NCI-H345 treated with DMSO at 0.1 percent for 48 hours (cell line): ENCODE measurements at regions not wholly inside any gene's neighbourhood (a gene's known extent, or its start where the extent isn't known, plus 50 kb on each side); places are given as distances from the start of the nearest gene placed in this dataset.
"Not testable (repeated sequence)": the region's sequence is repeated elsewhere in the genome, so short reads cannot be mapped to it uniquely, and the experiment has no call there.

Source experiments
- DNase-seq: peaks from one replicate; lab custom pipeline; 2025; ENCODE audit not compliant: unreplicated experiment; lab: John Stamatoyannopoulos, UW

DNA sequence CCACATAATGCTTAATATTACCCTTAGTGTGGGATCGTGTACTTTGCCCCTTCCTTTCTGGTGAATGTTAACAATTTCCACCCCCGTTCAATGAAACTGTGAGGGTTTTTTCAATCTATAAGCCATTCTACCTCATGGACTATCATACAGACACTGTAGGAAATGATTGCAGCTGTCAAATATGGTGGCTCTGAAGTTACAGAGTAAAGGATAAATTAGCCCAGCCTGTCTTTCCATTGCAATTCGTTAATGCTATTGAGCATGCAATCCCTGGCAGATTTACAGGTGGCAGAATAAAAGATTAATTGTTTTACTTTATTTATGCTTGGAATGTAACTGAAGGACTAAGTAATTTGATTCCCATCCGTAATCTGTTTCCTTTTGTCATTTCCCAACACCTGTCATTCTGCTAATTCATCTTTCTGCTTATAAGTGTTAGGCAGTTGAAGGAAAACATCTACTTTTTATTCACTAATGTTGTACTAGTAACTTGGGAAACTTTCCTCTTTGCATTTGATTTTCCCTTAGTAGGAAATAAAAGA, 1211.6 kb upstream of the LRRN3 start:
- peak; percentile 73 for DNase-seq

DNA sequence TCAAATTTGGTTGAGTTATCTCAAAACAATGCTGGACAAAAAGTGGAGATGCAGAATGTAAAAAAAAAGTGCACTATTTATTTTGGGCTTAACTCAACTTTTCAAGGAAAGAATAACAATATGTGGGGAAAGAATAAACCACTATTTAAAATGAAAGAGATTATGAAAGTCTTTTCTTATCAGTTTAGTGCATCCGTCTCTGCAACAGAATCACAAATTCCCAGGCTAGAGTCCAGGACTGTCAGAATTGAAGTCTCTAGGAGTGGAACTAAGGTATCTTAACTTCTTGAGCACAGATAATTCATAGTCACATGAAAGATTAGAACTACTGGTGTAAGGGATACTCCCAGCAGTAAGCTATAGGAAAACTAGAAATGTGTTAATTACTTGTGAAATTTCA, 1200.3 kb upstream of the LRRN3 start:
- no peak for DNase-seq

DNA sequence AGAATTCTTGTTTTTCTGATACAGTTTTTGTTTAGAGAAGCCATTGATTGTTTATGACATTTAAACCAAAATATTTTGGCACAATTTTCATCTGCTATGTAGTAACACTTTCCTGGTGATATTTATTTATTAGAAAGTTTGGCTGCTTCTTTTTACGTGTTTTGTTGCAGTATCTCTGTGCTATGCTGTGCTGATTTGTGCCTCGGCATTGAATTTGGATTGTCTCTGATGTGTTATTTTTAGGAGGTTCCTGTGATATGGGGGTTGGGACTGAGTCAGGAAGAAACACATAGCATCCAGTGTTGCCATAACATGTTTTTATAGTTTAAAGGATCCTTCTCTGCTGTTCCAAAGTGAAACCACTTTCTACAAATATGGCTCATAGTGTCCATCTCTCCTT, 1197.7 kb upstream of the LRRN3 start:
- DNase-seq, result no peak

DNA sequence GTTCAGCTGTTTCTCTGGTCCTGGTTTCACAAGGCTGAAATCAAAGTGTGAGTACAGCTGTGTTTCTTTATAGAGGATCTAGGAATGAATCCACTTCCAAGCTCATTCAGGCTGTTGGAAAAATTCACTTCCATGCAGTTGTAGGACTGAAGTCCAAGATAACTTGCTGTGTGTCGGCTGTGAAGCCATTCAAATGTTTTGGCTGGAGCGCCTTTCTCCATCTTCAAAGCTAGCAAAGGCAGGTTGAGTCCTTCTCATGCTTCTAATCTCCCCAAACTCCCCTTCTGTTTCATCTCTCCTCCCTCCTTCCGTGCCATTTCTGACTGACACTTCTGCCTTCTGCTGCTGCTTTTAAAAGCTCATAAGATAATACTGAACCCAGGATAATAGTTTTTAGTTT, 1195.4 kb upstream of the LRRN3 start:
- no peak for DNase-seq

DNA sequence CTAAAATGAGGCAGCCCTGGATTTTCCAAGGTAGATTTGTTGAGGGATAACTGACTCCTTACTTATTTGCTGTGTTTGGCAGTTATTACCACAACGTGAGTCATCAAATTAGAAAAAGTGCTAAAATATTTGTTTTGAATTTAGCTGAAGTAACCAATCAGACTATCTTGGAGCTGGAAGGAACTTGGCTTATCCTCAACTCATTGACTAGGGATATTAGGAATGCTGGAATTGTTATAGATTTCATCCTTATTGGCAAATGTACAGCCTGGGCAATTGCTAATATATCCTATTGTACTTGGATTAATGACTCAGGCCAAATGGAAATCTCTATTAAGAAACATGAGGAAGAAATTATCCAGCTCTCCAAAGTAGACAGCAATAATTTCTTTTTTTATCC, 1189.0 kb upstream of the LRRN3 start:
- no peak for DNase-seq

DNA sequence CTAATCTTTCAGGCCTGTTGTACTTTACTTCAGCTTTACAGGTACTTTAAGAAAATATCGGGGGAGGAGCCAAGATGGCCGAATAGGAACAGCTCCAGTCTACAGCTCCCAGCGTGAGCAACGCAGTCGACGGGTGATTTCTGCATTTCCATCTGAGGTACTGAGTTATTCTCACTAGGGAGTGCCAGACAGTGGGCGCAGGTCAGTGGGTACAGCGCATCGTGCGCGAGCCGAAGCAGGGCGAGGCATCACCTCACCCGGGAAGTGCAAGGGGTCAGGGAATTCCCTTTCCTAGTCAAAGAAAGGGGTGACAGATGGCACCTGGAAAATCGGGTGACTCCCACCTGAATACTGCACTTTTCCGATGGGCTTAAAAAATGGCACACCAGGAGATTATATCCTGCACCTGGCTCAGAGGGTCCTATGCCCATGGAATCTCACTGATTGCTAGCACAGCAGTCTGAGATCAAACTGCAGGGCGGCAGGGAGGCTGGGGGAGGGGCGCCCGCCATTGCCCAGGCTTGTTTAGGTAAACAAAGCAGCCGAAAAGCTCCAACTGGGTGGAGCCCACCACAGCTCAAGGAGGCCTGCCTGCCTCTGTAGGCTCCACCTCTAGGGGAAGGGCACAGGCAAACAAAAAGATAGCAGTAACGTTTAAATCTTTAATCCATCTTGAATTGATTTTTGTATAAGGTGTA, 1185.4 kb upstream of the LRRN3 start:
- DNase-seq, result not testable (repeated sequence)

DNA sequence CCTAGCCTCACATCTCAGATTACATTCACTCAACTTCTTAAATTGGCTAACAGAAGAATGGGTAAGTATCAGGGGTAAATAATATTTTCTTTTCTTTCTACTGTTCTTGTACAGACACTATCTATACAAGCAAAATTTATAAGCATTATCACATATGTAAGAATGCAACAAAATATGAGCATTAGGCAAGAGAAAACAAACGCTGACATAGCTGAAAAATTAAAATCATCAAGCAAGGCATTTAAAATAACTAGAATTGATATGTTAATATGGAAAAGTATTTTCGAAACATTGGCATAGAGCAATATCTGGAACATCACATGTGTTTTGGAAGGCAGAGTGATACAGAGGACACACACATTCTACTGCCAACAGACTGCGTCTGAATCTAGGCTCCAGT, 1175.3 kb upstream of the LRRN3 start:
- DNase-seq, result no peak

DNA sequence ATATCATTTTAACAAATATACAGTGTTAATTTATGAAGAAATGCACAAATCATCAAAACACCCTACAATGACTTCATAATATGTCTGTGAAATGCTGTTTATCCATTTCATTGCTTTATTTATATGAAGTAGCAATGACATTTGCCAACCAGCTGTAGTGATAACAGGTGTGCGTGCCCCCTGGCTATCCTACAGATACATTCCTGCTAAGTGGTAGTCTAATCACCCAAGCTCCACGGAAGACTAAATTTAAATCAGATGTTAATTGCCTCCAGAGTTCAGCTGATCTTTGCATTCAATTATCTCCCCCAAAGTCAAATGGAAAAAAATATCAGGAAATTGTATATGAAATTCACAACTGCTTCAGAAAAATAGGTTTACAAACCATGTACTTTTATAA, 1164.2 kb upstream of the LRRN3 start:
- no peak for DNase-seq

DNA sequence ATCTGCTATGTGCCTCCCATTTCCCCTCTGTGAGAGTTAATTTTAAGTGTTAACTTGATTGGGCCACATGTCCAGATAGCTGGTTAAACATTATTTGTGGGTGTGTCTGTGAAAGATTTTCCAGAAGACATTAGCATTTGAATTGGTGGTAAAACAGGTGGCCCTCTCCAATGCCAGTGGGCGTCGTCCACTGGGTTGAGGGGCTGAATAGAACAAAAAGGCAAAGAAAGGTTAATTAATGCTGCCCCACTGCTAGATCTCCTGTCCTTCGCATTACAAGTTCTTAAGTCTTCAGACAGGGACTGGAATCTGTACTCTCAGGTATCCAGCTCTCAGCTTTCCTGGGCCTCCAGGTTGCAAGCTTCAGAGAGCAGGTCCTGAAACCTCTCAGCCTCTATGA, 1160.9 kb upstream of the LRRN3 start:
- DNase-seq, result no peak

DNA sequence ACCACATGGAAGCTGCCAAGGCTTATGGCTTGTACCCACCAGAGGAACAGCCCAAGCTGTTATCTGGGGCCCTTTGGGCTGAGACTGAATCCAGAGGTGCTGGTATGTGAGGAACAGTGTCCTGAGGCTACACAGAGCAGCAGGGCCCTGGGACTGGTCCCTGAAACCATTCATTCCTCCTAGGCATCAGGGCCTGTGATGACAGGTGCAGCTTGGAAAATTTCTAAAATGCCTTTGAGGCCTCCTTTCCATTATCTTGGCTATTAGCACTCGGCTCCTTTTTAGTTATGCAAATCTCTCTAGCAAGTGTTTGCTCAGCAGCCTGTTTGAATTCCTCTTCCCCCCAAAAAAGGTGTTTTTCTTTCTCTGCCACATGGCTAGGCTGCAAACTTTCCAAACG, 1151.7 kb upstream of the LRRN3 start:
- DNase-seq, result no peak

DNA sequence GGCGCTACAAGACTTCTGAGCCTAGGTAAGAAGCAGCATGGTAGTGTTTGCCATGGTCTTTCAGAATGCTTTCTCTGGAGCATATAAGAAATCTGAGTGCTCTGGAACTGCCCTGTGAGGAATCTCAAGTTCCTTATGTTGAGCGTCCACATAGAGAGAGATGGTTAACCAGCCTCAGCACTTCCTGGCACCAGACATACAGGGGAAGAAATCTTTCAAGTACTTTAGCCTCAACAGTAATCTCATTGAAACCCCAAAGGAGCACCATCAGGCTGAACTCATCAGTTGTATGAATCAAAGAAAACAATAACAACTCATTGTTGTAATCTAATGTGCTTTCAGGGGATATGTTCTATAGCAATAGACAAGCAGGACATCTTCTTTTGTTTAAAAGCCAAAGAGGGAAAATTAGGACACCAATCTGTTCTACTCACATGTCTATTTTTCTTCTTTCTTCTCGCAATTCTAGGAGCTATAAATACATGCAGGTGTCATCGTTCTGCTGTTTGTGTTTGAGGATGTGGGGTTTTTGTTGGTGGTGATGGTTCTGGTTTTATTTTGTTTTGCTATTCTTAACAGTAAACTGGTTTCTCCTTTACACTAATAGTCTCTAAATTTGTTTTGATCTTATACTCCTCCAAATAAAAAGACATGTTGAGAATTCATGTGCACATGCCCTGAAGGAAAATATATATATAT, 1145.0 kb upstream of the LRRN3 start:
- DNase-seq, result no peak

DNA sequence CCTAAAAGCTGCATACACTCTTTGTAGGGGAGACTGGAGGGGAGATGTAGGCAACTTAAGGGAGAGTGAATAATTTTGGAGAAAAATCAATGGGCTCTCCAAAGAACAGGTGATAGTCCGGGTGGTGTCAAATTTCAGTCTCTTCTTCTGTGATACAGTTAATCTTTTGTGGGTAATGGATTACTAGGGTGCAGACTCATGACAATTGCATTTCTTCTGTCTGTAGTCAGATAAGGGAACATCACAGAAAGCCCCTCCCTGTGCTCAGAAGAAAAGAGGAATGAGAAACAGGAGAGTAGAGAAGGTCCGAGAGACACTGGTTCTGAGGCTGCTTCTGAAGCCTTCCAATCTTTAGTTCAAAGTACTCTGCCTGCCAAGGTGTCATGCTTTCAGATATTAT, 1140.7 kb upstream of the LRRN3 start:
- DNase-seq, result no peak

DNA sequence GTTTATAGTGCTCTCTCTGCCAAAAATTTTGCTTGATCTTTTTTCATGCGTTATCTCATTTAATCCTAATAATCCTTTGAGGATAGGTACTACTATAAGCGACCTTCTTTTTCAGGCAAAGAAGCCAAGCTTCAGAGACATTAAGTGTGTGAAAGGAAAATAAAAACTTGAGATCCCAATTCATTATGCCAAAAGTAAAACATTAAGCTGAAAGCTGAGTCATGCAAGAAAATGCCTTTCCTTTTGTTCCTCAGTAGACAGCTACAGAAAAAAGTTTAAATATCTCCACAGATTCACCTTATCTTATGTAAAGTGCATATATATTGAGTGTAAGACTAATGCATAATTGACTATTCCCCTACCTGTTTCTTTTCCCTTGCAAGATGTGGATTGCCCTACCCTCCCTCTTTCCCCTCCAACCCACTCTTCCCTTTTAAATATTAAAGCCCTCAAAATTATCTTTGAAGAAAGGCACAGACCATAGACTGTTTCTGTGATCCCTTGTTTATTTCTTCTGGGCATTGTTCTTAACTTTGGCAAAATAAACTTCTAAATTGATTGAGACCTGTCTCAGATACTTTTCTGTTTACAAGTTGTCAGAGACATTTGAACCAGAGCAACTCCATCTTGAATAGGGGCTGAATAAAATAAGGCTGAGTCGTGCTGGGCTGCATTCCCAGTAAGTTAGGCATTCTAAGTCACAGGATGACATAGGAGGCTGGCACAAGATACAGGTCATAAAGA, 1139.9 kb upstream of the LRRN3 start:
- DNase-seq, result no peak

DNA sequence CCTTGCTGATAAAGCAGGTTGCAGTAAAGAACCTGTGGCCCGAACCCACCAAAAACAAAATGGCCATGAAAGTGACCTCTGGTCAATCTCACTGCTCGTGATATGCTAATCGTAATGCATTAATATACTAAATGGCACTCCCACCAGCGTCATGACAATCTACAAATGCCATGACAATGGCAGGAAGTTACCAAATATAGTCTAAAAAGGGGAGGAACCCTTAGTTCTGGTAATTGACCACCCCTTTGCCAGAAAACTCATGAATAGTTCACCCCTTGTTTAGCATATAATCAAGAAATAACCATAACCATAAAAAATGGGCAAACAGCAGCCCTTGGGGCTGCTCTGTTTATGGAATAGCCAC, 1139.4 kb upstream of the LRRN3 start:
- DNase-seq, result no peak

DNA sequence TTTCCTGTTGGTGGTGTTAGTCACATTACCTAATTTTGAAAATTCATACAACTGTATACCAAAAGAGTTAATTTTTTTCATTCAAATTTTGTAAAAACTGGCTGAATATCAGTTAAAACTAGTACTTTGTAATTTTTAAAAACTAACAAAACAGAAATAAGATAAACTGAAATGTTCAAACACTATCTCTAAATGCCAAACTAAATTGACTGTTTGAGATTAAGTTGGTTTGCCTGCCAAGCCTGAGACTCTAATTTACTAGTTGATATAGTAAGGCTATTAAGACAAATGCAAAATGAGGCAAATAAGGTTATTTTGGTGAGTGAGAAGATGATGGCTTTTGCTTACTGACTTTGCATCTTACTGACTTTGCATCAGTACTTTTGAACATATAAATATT, 1134.9 kb upstream of the LRRN3 start:
- DNase-seq, result no peak

DNA sequence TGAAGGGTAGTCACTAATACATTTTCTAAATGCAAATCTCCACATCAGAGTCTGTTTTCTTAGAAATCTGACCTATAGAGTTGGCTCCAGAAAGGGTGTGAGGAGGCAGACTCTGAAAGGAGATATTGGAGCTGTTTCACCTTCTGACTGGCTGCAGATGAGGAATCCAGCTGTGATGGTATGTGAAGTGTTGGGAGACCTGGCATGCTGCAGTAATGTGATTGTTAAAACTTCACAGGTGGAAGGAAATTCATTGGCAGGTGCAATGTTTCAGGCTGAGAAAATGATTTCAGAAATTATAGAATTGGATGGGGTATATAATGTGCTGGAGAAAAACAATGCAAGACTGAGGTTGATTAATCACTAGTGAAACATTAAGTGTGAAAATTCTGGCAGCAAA, 1134.0 kb upstream of the LRRN3 start:
- no peak for DNase-seq

DNA sequence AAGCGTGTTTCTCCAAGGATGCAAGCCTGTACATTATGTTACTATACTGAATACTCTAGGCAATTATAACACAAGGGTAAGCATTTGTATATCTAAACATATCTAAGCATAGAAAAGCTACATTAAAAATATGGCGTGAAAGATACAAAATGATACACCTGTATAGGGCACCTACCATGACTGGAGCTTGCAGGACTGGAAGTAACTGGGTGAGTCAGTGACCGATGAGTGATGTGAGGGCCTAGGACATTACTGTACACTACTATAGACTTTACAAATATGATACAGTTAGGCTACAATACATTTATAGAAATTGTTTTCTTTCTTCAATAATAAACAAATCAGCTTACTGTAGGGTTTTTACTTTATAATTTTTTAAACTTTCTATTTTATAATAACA, 1127.2 kb upstream of the LRRN3 start:
- DNase-seq, result no peak

DNA sequence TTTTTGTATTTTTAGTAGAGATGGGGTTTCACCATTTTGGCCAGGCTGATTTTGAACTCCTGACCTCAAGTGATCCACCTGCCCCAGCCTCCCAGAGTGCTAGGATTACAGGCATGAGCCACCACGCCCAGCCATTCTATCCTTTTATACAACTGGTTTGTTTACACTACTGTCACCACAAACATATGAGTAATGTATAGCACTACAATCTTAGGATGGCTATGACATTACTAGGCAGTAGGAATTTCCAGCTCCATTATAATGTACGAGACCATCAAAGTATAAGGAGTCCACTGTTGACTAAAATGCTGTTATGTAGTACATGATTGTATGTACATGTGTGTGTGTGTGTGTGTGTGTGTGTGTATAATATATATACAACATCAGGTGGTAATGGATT, 1126.1 kb upstream of the LRRN3 start:
- no peak for DNase-seq

DNA sequence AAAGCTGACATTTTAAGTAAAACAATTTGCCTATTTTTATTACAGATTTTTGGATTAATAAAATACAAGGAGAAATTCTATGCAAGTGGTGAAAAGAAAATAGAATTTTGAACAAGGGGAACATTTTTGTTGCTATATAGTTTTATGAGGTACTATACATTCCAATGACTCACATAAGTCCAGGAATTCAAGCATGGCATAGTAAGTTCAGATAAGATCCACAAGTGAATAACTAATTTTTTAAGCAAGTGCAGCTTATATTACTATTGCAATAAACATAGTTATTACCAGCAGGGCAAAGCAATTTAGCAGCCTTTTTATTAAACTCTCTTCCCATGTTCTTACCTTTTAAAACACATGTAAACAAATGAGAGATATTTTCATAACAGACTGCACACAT, 1123.5 kb upstream of the LRRN3 start:
- DNase-seq, result no peak

DNA sequence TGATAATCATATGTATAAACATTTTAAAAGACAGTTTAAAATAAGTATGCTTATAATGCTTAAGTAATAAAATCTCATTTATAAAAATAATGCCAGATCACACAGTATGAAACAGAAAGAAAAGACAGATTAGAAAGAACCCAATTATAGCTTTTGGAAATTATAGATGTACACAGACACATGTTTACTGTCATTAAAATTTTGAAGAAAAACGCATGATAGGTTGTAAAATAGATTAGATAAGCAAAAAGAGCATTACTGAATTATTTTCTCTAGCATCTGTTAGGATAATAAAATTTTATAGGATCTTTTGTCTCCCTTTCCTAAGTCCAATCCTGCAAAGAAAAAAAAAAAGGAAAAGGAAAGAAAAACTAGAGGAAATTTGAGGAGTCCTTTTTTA, 1107.3 kb upstream of the LRRN3 start:
- DNase-seq, result no peak

DNA sequence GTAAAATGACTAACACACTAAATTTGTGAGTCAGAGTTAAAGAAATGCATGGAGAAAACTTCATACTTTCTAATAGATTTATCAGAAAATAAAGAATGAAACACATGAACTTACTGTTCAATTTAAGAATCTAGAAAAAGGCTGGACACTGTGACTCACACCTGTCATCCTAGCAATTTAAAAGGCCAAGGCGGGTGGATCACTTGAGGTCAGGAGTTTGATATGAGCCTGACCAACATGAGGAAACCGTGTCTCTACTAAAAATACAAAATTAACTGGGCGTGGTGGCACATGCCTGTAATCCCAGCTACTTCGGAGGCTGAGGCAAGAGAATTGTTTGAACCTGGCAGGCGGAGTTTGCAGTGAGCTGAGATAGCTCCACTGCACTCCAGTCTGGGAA, 1106.2 kb upstream of the LRRN3 start:
- no peak for DNase-seq

DNA sequence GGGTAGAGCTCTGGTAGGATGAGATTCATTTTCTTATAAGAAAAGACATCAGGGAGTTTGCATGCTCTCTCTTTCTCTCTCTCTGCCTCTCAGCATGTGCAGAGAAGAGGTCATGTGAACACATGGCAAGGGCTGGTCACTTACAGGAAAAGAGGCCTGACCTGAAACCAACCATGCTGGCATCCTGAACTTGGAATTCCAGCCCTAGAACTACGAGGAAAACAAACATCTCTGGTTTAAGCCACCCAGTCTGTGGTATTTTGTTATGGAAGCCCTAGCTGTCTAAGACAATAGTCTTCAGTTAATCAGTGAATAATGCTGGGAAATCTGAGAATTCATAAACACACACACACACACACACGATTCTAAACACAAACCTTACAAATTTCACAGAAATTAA, 1104.2 kb upstream of the LRRN3 start:
- no peak for DNase-seq
